CMK (cell line): ENCODE measurements at regions not wholly inside any gene's neighbourhood (a gene's known extent, or its start where the extent isn't known, plus 50 kb on each side); places are given as distances from the start of the nearest gene placed in this dataset.
"Not testable (repeated sequence)": the region's sequence is repeated elsewhere in the genome, so short reads cannot be mapped to it uniquely, and the experiment has no call there.

ENCODE experiments used
- DNase-seq: peaks from one replicate; pipeline ENCODE4 v3.0.0-alpha.2; 2010; ENCODE audit warnings: low read depth

GRCh38 chr5:92313385-92313784 is 930.3 kb upstream of the ARRDC3 start:
- DNase-seq: no peak

- DNase-seq: no peak
Measured at GRCh38 chr5:92309336-92309991, 926.3 kb upstream of the ARRDC3 start.

- DNase-seq: no peak
Measured at GRCh38 chr5:92308679-92309078, 925.6 kb upstream of the ARRDC3 start.

GRCh38 chr5:92302356-92302755 is 919.2 kb upstream of the ARRDC3 start:
- not testable (repeated sequence) for DNase-seq

- no peak for DNase-seq
Measured at GRCh38 chr5:92283521-92283920, 900.4 kb upstream of the ARRDC3 start.

- not testable (repeated sequence) for DNase-seq
Measured at GRCh38 chr5:92271750-92272149, 888.6 kb upstream of the ARRDC3 start.

- DNase-seq: no peak
Measured at GRCh38 chr5:92268343-92268742, 885.2 kb upstream of the ARRDC3 start.

GRCh38 chr5:92267830-92268229 is 884.7 kb upstream of the ARRDC3 start:
- no peak for DNase-seq

- no peak for DNase-seq
Measured at GRCh38 chr5:92265804-92266203, 882.7 kb upstream of the ARRDC3 start.

- DNase-seq: not testable (repeated sequence)
Measured at GRCh38 chr5:92255605-92256004, 872.5 kb upstream of the ARRDC3 start.

GRCh38 chr5:92248518-92248917 is 865.4 kb upstream of the ARRDC3 start:
- no peak for DNase-seq

- no peak for DNase-seq
Measured at GRCh38 chr5:92242170-92242569, 859.1 kb upstream of the ARRDC3 start.

- no peak for DNase-seq
Measured at GRCh38 chr5:92237896-92238295, 854.8 kb upstream of the ARRDC3 start.

- DNase-seq: no peak
Measured at GRCh38 chr5:92222449-92222848, 839.3 kb upstream of the ARRDC3 start.

- DNase-seq: not testable (repeated sequence)
Measured at GRCh38 chr5:92216852-92217251, 833.7 kb upstream of the ARRDC3 start.

- DNase-seq: no peak
Measured at GRCh38 chr5:92215116-92215515, 832.0 kb upstream of the ARRDC3 start.

- DNase-seq: no peak
Measured at GRCh38 chr5:92208265-92208664, 825.1 kb upstream of the ARRDC3 start.

GRCh38 chr5:92207151-92207550 is 824.0 kb upstream of the ARRDC3 start:
- no peak for DNase-seq

GRCh38 chr5:92206681-92207080 is 823.6 kb upstream of the ARRDC3 start:
- DNase-seq: no peak

GRCh38 chr5:92199035-92199434 is 815.9 kb upstream of the ARRDC3 start:
- DNase-seq: not testable (repeated sequence)

GRCh38 chr5:92181656-92182055 is 798.5 kb upstream of the ARRDC3 start:
- DNase-seq: no peak

- DNase-seq: no peak
Measured at GRCh38 chr5:92180391-92180790, 797.3 kb upstream of the ARRDC3 start.

- no peak for DNase-seq
Measured at GRCh38 chr5:92179651-92180050, 796.5 kb upstream of the ARRDC3 start.

- no peak for DNase-seq
Measured at GRCh38 chr5:92177926-92178487, 794.9 kb upstream of the ARRDC3 start.
